GM18507 (cell line): ENCODE measurements at regions not wholly inside any gene's neighbourhood (a gene's known extent, or its start where the extent isn't known, plus 50 kb on each side); places are given as distances from the start of the nearest gene placed in this dataset.

Experiments used
- DNase-seq: peaks from one replicate; pipeline ENCODE4 v3.0.0; 2011; ENCODE audit warnings: low read depth; ENCODE audit not compliant: insufficient read length; ENCODE audit errors: extremely low spot score
- FAIRE-seq: peaks from 2 replicates; lab custom pipeline; 2011; peaks lifted over from hg19 to GRCh38; lab: Jason Lieb, UNC

DNA sequence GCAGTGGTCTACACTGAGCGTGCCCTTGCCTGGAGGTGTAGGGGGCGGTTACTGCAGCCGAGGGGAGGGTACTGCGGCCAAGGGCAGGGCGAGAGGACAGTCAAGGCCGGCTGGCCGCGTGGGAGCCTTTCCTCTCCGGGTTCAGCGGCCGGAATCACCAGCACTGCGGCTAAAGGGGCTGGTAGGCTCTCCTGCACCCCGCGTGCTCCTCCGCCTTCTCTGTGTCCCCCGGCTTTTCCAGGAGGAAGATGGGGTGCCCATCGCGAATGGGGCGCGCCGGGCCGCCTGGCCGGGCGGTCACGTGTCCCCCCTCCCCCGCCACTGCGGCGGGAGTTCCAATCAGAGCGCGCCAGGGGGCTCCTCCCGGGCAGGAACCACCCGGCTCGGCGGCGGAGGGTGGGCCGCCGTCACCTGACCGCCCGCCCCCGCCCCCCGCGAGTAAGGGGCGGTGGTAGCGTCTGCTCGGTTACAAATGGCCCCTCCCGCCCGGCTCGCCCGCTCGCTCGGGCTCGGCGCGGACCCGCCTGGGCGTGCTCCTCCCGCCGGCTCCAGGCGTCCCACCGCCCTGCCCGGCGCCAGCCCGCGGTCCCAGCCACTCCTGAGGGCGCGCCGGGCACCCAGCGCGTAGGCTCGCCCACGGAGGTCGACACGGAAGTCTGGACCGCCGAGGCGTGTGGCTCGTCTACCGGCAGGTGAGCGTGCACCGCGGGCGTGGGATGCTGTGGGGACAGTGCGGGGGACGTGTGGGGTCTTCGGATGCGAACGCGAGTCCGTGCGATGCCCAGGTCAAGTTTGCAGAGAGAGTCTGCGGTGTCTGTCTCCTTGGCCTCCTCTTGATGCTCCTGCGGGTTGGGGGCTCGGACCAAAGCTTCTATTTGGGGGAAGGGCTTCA lies 242.6 kb upstream of the TOPAZ1 start:
- DNase-seq (no peak), FAIRE-seq (no peak)

DNA sequence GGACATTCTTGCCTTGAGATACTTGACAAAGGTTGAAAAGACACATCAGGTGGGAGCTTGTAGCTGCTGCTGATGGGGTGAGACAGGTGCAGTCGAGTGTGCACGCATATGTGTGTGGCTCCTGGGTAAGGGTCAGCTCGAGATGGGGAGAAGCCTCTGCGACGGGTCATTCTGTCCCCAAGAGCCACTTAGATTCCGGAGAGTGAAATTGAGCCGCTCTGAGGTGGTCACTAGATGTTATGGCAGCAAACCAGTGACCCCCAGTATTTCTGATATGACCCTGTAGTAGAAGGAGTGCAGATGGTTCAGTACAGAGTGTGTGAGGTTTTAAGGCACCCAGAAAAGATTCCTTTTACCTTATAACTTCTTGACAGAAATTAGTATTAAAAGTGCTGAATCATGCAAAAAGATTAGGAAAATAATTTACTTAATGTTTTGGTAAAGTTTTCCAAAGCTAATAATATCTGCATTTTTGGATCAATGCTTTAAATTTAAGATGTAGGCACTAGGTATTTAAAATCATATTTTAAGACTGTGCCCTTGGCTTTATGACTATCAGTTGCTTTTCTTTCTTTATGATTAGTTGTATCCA lies 241.9 kb upstream of the TOPAZ1 start:
- no peak for DNase-seq
- FAIRE-seq, result no peak

DNA sequence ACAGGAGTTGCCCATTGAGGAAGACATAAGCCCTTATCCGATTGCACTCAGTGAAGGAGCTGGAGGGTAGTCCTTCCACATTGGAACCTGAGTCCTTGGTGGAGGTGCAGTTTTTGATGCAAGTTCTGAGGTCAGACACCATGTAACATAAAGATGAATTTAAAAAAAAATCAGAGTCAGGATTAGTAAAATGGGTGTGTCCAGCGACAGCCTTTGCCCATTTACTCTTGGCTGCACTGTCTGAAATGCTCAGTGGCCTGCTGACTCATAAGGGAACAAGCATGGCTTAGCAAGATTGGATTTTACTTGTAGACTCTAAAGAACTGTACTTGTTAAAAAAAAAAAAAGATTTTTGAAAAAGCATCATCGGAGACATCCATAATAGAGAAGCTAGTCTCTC lies 241.1 kb upstream of the TOPAZ1 start:
- FAIRE-seq, result peak; percentile 59
- no peak for DNase-seq

DNA sequence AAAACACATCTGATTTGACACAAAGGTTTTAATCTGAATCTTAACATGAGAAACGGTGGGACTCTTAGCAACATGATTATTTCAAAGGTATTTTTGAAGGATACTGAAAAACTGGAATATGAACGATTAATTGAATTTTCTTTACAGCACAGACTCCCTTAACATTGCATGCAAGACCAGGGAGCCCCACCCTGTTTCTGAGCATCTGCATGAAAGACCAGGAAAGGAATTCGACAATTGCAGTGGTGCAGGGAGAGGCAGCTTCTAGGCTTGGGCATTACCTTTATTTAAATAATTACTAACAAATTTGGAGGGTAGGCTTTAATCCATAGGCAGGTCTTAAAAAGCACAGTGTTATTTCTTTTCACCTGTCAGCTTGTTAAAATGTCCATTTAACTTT lies 240.6 kb upstream of the TOPAZ1 start:
- no peak for FAIRE-seq
- no peak for DNase-seq

DNA sequence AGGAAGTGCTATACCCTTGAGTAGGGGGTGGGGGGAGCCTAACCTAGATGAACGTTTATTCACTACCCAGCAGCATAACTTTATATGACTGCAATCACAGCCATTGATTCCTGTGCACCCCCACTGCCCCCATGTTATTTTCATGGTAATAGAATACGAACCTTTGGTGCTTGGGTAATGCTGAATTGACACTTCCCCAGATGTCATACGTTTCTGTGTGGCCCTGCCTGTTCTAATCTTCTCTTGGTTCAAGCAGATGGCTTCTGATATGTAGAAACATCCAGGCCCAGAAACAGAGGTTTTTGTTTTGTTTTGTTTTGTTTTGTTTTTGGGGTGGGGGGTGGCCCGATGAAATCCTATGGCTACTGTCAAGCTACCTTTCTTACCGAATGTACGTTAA lies 237.9 kb upstream of the TOPAZ1 start:
- DNase-seq, result no peak
- no peak for FAIRE-seq

DNA sequence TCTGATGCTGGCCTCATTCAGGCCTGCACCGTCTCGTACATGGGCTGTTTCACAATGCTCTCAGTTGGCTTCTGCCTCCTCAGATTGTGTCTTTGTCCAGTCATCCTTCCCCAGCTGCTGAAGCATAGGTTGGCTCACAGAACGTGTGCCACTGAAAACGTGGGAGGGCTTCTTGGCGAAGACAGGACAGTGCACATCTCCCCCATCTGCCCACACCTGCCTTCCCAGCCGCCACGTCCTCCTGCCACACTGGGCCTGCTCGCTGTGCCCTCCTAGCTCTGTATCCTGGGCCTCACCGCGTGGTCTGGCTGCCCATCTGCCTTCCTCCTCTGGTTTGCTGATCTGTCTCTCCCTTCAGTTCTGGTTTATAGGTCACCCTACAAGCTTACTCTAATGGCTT lies 230.0 kb upstream of the TOPAZ1 start:
- DNase-seq, result no peak
- no peak for FAIRE-seq

DNA sequence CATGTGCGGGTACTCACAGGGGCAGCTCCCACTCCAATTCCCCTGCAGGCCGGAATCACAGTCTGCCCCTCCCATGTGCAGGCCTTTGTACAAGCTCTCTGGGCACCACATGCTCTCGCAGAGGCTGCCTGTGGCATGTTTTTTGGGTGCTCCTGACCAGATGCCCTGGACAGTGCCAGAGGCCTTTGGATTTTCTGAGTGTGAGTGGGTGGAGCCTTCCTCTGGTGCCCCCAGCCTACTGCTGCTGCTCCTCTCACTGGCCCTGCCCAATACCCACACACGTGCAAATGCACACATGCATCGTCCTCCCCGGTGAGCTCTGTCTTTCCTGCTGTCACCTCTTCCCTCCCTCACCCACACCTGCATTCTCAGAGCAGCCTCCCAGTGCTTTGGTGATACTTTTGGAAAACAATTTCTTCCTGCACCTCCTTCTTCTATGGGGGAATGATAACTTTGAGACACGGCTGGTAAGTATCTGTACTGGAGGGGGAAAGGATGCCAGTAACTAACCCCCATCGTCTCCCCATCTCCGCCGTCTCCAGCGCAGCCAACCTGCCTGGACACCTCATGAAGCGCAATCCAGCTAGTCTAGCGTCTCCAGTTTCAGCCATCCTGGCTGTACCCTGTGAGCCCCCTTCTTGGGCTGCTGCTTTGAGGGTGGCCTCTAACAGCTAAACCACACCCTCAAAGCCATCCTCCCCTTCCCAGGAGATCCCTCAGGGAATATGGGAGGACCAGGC lies 229.4 kb upstream of the TOPAZ1 start:
- FAIRE-seq (no peak), DNase-seq (no peak)

DNA sequence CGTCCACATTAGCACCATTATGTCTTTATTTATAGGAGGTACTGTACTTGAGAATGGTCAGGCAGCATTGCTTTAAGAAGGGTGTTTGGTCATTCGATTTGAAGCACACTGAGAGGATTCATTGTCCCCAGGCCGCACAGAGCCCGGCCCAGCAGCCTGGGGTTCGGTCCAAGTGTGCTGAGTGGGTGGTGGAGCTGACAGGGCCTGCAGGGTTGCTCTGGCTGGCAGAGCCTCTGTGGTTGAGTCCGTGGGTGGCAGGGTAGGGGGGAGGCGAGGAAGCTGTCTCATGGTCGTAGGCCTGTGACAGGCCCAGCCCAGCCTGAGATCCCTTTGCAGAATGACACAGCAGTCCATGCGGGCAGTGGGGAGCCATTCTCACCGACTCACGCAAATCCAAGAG lies 227.7 kb upstream of the TOPAZ1 start:
- DNase-seq (no peak), FAIRE-seq (no peak)

DNA sequence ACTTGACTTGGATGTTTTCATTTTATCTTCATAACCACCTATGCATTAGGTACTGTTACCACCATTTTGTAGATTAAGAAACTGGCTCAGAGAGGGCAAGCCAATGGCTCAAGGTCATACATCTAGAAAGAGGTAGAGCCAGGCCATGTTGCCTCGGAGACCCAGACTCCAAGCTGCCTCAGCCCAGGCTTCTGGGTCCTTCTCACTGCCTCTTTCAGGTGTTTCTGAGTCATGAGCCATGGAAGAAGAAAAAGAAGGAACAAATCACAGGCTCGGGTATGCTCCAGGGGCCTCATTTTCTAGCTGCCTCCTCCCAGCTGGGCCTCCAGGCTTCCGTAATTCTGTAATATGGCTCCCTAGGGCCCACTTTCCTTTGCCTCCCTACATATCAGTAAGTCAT lies 226.5 kb upstream of the TOPAZ1 start:
- DNase-seq (no peak), FAIRE-seq (no peak)

DNA sequence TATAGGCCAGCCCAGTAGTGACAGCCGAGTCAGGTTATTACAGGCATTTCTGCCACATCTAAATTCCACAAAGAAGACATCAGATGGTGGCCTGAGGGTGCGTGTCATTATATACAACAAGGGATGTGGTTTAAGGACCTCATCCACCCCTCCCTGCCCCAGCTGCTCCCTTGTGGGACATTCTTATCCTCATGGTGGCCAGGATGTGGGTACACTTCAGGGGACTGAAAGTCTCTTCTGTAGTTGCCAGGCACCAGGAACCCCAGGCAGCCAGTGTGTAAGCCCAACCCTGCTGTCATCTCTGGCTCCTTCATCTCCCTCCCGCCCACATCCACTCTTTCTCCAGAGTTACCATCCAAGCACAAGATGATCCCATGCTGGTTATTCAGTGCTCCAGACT lies 224.9 kb upstream of the TOPAZ1 start:
- FAIRE-seq (no peak), DNase-seq (no peak)

DNA sequence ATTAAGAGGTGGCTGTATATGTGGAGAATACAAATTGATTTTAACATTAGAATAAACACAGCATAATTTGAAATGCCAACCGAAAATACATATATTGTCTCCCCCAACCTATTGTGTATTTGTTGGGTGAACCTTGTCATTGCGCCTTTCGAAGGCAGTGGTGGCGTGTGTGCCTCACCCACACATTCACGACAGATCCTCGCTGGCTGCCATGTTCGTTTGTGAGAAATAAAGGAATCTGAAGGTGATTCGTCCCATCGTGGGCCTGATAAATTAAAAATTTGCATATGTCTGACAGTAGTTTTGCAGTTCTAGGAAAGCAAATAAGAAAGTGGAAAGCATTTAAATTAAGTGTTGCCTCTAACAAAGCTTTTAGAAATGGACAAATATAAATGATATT lies 222.8 kb upstream of the TOPAZ1 start:
- DNase-seq (no peak), FAIRE-seq (no peak)

DNA sequence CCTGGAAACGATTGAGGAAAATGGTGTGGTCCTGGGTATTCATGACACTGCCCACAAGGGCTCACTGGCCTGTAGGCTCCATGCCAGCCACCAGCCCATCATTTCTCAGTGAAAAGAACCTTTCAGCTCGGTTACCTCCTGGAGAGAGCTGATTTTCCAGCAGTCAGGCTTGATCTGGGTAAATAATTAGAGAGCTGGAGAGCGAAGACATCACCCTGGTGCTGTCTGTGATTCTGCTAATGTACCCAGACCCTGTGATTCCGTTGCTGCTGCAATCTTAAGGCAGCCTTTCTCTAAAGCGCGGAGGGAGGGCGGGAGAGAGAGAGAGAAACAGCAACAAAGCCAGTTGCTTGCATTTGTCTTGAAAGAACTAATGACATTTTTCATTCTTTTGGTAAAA lies 221.9 kb upstream of the TOPAZ1 start:
- no peak for DNase-seq
- FAIRE-seq, result no peak

DNA sequence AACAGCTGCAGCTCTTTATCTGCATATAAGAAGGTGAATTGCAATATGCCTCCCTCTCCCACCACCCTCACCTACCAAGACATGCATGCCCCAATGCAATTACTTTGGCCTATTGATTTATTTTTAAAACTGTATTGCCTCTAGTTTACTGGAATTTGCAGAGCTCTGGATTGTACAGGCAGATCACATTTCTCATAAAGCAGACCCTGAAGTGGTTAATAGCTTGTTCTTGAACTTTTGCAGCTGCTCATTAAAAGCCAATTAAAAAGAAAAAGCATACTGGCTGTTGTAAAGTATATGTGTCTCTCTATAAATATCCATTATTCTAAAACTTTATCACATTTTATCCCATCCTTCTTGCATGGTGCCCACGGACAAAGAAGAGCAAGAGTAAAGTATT lies 221.5 kb upstream of the TOPAZ1 start:
- no peak for DNase-seq
- FAIRE-seq, result no peak

DNA sequence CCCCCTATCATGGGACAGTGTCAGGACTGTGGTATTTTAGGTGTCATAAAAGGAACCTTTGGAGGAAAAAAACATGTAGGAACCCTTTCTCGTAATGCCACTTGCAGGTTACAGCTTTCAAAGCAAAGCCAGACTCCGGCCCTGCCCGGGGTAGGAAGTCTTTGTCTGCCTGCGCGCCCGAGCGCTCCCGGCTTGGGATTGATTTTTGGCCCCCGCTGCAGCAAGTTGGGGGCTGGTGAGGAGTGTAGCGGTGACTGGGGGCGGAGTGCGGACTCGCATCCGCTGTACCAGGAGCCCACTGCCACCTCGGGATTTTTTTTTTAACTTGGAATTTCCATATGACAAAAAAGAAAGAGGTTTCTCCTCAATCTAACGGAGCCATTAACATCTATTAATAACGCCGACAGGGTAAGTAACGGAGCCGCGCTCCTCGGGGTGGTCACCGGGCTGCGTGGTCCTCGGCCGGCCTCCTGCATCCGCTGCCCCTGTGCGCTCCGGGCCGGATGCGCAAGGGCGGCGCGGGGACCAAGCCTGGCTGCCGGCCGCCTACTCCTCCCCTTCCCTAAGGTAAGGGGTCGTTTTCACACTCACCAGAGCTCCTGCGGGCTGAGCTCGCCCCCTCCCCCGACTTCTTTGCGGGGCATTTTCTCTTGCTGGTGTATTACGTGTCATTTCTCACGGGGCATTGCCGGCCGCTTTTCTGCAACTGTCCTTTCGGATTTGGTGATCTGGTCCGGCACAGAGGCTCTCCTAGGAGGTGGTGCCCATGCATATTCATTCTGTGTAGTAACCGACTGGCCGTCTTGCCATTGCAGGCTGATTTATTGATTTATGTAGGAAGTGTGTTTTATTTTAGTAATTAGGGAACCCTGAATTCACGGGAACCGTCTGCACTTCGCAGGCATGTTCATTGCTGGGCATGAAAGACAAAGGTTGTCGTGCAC lies 219.8 kb upstream of the TOPAZ1 start:
- DNase-seq, result no peak
- FAIRE-seq, result no peak

DNA sequence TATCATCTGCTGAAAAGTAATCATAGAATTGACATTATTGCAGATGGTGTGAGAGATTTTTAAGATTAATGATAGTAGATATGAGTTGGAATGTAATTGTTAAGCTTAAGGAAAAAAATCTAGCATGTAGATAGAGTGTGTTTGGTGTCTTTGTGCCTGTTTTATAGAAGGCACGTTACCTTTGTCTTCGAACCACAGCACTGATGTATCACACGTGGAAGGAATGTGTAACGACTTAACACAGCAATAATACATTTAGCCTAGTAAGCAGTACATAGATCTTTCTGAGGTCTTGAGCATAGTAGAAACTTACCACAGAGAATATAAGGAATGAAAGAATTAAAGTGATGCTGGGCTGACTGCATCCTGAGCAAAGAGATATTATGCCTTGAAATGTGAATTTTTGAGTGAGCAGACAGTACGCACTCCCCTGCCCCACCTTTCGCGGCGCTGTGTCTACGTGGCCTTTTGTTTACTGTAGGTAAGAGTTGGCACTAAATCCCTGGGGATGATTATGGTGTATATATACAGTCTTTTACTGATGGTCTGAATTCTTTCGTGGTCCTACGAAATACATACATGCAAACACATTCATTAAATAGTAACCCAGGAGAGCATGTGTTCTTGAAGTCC lies 217.6 kb upstream of the TOPAZ1 start:
- FAIRE-seq, result no peak
- DNase-seq, result no peak

DNA sequence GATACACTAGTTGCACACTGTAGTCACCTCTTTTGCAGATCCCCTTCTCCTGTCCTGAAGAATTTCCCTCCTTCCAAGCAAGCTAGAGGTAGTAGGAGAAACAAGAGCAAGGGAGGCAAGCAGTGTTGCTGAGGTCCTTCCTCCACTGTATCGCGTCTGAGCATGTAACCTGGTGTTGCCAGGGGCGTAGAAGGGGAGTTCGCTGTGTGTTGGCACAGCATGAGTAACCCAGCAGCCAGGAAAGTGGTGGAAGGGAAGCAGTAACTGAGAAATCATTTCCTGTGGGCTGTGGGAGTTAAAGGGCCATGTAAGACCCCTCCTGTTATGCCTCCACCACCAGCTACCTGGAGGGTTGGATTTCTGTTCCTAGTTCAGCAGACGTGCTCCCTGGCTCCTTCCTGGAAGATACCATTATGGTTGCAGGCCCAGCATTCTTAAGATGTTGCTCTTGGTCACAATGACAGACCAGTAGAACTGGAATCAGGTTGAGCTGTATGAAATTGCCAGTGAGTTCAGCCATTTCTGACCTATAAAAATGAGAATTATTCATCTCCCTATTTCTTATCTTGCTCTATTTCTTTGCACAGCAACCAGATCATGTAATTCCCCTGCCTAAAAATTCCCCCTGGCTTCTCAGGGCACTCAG lies 215.3 kb upstream of the TOPAZ1 start:
- FAIRE-seq, result peak; percentile 26
- no peak for DNase-seq

DNA sequence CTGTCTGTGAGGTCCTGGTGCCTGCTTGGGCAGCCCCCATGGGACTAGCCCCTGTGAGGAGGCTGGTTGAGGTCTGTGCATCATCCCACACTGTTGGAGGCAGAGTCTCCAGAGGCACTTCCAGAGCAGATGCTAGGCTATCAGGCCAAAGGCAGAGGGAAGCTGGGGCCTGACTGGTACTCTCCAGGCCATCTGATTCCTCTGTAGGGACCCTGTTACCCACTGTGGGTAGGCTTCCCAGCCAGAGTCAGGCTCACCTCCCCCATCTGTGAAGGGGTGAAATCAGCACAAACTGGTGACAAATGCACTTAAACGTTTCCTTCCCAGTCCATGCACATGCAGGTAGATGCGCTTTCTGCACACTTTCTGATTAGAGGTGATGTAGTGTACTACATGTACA lies 212.6 kb upstream of the TOPAZ1 start:
- FAIRE-seq (no peak), DNase-seq (no peak)

DNA sequence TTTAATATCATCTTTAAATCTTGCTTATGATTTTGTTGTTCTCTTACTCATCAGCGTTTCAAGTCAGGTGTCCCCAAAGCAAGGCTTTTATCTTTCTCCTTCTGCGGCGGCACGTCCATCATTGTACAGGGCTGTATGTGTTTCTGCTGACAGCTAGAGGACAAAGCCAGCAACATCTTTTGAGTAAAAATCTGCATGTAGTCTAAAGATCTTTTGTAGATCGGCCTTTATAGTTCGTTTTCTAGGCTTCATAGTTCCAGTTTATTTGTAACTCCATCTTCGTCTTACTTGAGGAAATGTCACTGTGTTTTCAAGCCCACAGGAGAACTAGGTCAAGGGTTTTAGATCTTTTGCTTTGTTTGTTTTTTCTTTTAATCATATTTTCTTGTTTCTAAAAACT lies 211.4 kb upstream of the TOPAZ1 start:
- DNase-seq (no peak), FAIRE-seq (no peak)
